ENCODE measurements at regions not wholly inside any gene's neighbourhood (a gene's known extent, or its start where the extent isn't known, plus 50 kb on each side); places are given as distances from the start of the nearest gene placed in this dataset.
A peak's percentile ranks its signal among the peaks of the same experiment; 100 is the strongest.
"Not testable (repeated sequence)": the region's sequence is repeated elsewhere in the genome, so short reads cannot be mapped to it uniquely, and the experiment has no call there.

DNA sequence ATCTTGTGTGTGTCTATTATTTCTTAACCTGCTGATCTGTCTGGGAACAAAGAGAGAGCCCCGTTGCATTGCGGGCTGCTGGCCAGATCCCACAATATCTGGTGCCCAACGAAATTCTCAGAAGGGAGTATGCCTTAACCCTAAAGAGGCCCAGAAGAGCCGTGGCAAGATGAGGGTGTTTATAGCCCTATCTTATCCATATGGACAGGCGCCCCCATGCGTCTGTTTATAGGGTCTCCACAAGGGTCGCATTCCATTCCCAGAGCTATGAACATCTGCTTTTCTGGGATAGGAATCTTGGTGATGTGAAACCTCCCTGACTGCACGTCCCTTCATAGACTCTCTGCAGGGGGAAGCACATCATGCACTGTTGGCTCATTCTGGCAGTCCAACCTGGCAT lies 1262.5 kb downstream of the RAPGEF2 start:
- H3K4ac ChIP-seq (replicated peaks; ENCODE audit: insufficient read length, low read depth, low read length); H3K4me1 ChIP-seq (replicated peaks in 1 of 4; ENCODE audit: control insufficient read depth in 3 of 4, insufficient read depth in 4 of 4, low read length in 3 of 4); H3K56ac ChIP-seq (replicated peaks; ENCODE audit: insufficient read length, low read depth, low read length); POLR2A ChIA-PET (ENCODE audit: partially characterized antibody); H3K4me3 ChIP-seq (ENCODE audit: extremely low read depth in 1 of 4, insufficient read depth in 2 of 4, low read depth in 3 of 4, low read length in 4 of 4); H4K91ac ChIP-seq (replicated peaks; ENCODE audit: insufficient read length, low read length); H4K8ac ChIP-seq (ENCODE audit: extremely low read depth, insufficient read depth, low read length); H3K23ac ChIP-seq (ENCODE audit: insufficient read length); H2BK120ac ChIP-seq (replicated peaks; ENCODE audit: low read depth, low read length); H3K9ac ChIP-seq (replicated peaks in 1 of 4; ENCODE audit: extremely low read depth in 1 of 4, low read depth in 3 of 4, low read length in 3 of 4); H3K79me2 ChIP-seq (ENCODE audit: control insufficient read depth in 1 of 2, insufficient read depth in 2 of 2, low read length in 2 of 2); H3K18ac ChIP-seq (ENCODE audit: extremely low read depth, low read length); H3K36me3 ChIP-seq (ENCODE audit: control insufficient read depth in 2 of 4, insufficient read depth in 4 of 4, low read length in 3 of 4); H2BK15ac ChIP-seq (ENCODE audit: low read length); H4K5ac ChIP-seq (ENCODE audit: insufficient read length, low read depth, low read length); DNase-seq (ENCODE audit: low read depth in 1 of 2, low spot score in 2 of 2); H2AK5ac ChIP-seq (ENCODE audit: low read depth, low read length); H3K79me1 ChIP-seq (ENCODE audit: low read depth, low read length); FAIRE-seq; H3K4me2 ChIP-seq (ENCODE audit: insufficient read depth in 1 of 2, low read depth in 2 of 2, low read length in 2 of 2); H3K14ac ChIP-seq (ENCODE audit: insufficient read length); H3K27me3 ChIP-seq (replicated peaks in 1 of 4; ENCODE audit: control insufficient read depth in 3 of 4, extremely low read depth in 1 of 4, insufficient read depth in 3 of 4, low read length in 3 of 4); H2BK5ac ChIP-seq (ENCODE audit: low read depth, low read length); H3K23me2 ChIP-seq (ENCODE audit: low read depth, low read length); H2BK12ac ChIP-seq (ENCODE audit: low read depth, low read length); H3K27ac ChIP-seq (ENCODE audit: low read depth, low read length); H2AFZ ChIP-seq (ENCODE audit: low read length); H4K20me1 ChIP-seq (replicated peaks in 1 of 2; ENCODE audit: control insufficient read depth in 1 of 2, insufficient read depth in 2 of 2, low read length in 2 of 2); H2BK20ac ChIP-seq (ENCODE audit: low read length): not testable (repeated sequence)
- CTCF ChIA-PET (ENCODE audit: partially characterized antibody), result interaction anchor here (0.6 to 1.4 kb wide), 9 partner anchors 18 to 821 kb away, joined by 3 read pairs; no protein-coding TSS in a partner anchor
- WGBS, 2 experiments (ENCODE audit: extremely low coverage in 1 of 2, insufficient coverage in 1 of 2, insufficient read length in 1 of 2, insufficient replicate concordance in 2 of 2, low coverage in 1 of 2, low lambda C conversion rate in 2 of 2, missing lambda C conversion rate in 1 of 2), result 87% methylated on average over 8 of the region's 8 CpGs; no CpG with 5 or more reads in 1 of the 2 experiments
- TF ChIP-seq RAD21 (IDR thresholded peaks at IDR 0.05 in 1 of 2, conservative IDR thresholded peaks at IDR 0.05 in 1 of 2; ENCODE audit: low read depth in 2 of 2, low read length in 2 of 2), result peak in 1 of 2 experiments; percentile 21; a peak in 2 of 4 replicates
- peaks cover 12 to 15% of the 10 kb centered on the region in 2 experiments for H3K9me3 ChIP-seq (ENCODE audit: insufficient read depth in 2 of 2, low read depth in 1 of 2, low read length in 1 of 2)

Measured in H1 (cell line).